Testis (tissue), 2 donors: ENCODE measurements at regions not wholly inside any gene's neighbourhood (a gene's known extent, or its start where the extent isn't known, plus 50 kb on each side); places are given as distances from the start of the nearest gene placed in this dataset.

Source experiments
- DNase-seq: peaks from one replicate; pipeline ENCODE4 v3.0.0-alpha.2; 2019
- H3K27ac ChIP-seq, 2 donors: fragments of 200-600 bp; sonication (generic); one replicate each; pipeline ENCODE4 v1.5.1; 2019
- H3K27me3 ChIP-seq: fragments of 200-600 bp; sonication (generic); one replicate; pipeline ENCODE4 v1.5.1; 2019
- H3K36me3 ChIP-seq: fragments of 200-600 bp; sonication (generic); one replicate; pipeline ENCODE4 v1.5.1; 2017; ENCODE audit warnings: low read depth; ENCODE audit errors: missing control alignments
- H3K4me1 ChIP-seq: fragments of 200-600 bp; sonication (generic); one replicate; pipeline ENCODE4 v1.5.1; 2019
- H3K4me3 ChIP-seq, 2 donors: fragments of 200-600 bp; sonication (generic); one replicate each; pipeline ENCODE4 v1.5.1; 2017 to 2019
- H3K9me3 ChIP-seq: fragments of 200-600 bp; sonication (generic); one replicate; pipeline ENCODE4 v1.5.1; 2017
- POLR2A ChIP-seq: fragments of 450-650 bp; IDR thresholded peaks from one replicate; pipeline ENCODE4 v1.6.1; 2017; ENCODE audit warnings: antibody characterized with exemption, mild to moderate bottlenecking, moderate library complexity
- whole genome bisulfite sequencing, 2 donors: methylation state at CpG; one replicate each; pipeline ENCODE4 v1.1.5; 2018; 5-methylcytosine and 5-hydroxymethylcytosine counted together
- intact Hi-C: fragments of 100-400 bp; cut with DNase I; formaldehyde crosslinking; loops from one replicate; pipeline ENCODE4 v1.15.1; 2023; ENCODE audit warnings: low total_unique reads
- TF ChIP-seq, protein P1 (sequence below), 3 experiments: fragments of 450-650 bp in 2 of 3; fragments of 200-600 bp in 1 of 3; sonication (generic) in 1 of 3; IDR thresholded peaks; one replicate each; pipeline ENCODE4 v1.5.1; 2016 to 2019; ENCODE audit warnings: antibody characterized with exemption in 3 of 3, mild to moderate bottlenecking in 2 of 3, moderate library complexity in 1 of 3

DNA sequence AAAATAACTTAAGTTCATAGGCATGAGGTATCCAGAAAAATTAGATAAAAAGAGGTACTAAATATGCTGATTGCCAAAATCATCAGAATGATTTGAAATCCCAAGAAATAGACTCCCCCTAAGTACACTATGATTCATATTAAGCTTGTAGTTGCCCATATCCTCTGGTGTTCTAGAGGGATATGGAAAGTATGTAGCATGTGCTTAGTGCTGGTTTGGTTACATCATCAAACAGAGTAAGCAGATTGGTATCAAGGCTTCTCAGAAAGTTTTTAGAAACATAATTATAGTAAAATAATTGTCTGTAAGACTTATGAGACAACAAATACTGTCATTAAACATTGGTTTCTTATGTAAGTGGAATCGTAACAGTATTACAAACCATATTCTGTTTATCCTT is 166.4 kb downstream of the FAXC start:
- H3K27ac ChIP-seq = no peak overlapping the region
- no peak for DNase-seq
- intact Hi-C loops = no loop called here
- WGBS, 2 donors = 81 to 93% methylated on average over 1 of the region's 1 CpG
- H3K4me1 ChIP-seq = no peaks in the 10 kb centered on the region
- H3K9me3 ChIP-seq = no peaks in the 10 kb centered on the region
- H3K36me3 ChIP-seq = no peaks in the 10 kb centered on the region
- no peaks in the 10 kb centered on the region for H3K27me3 ChIP-seq
- H3K4me3 ChIP-seq = no peak overlapping the region
- TF ChIP-seq, protein P1, sequence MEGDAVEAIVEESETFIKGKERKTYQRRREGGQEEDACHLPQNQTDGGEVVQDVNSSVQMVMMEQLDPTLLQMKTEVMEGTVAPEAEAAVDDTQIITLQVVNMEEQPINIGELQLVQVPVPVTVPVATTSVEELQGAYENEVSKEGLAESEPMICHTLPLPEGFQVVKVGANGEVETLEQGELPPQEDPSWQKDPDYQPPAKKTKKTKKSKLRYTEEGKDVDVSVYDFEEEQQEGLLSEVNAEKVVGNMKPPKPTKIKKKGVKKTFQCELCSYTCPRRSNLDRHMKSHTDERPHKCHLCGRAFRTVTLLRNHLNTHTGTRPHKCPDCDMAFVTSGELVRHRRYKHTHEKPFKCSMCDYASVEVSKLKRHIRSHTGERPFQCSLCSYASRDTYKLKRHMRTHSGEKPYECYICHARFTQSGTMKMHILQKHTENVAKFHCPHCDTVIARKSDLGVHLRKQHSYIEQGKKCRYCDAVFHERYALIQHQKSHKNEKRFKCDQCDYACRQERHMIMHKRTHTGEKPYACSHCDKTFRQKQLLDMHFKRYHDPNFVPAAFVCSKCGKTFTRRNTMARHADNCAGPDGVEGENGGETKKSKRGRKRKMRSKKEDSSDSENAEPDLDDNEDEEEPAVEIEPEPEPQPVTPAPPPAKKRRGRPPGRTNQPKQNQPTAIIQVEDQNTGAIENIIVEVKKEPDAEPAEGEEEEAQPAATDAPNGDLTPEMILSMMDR (IDR thresholded peaks at IDR 0.05) = no peak
- no peak for TF ChIP-seq POLR2A

DNA sequence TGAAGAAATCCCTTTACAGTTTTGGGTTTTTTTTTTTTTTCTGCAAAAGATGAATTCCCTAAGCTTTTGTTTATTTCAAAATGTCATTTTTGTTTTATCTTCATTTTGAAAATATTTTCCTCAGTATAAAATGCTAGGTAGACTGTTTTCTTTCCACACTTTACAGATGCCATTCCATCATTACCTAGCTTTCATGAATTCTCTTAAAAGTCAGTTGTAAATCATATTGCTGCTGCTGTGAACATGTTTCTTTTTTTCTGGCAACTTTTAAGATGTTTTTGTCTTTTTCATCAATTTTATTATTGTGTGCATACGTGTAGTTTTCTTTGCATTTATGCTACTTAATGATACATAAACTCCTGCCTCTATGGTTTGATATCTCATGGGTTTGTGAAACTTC is 168.3 kb downstream of the FAXC start:
- no peaks in the 10 kb centered on the region for H3K27me3 ChIP-seq
- 69 to 86% methylated on average over 1 of the region's 1 CpG for WGBS, 2 donors
- TF ChIP-seq, protein P1 (IDR thresholded peaks at IDR 0.05) = no peak
- TF ChIP-seq POLR2A = no peak
- no peaks in the 10 kb centered on the region for H3K4me1 ChIP-seq
- no peaks in the 10 kb centered on the region for H3K9me3 ChIP-seq
- intact Hi-C loops = no loop called here
- no peaks in the 10 kb centered on the region for H3K36me3 ChIP-seq
- H3K27ac ChIP-seq = no peak overlapping the region
- DNase-seq = no peak
- no peak overlapping the region for H3K4me3 ChIP-seq

DNA sequence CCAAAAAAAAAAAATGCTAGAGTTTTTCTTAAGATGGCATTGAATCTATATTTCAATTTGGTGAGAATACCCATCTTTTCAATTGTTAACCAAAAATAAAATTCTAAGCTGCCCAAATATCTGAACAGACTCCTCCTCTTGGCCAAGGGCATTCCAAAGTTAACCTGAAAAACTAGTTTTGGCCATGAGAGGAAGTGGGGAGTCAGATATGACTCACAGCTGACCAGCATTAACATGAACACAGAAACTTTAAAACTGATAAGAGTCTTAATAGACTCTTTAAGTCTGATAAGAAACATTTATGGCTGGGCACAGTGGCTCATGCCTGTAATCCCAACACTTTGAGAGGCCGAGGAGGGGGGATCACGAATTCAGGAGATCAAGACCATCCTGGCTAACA is 171.3 kb downstream of the FAXC start:
- no peaks in the 10 kb centered on the region for H3K9me3 ChIP-seq
- no peak for DNase-seq
- no peak overlapping the region for H3K27ac ChIP-seq
- 56 to 87% methylated on average over 2 of the region's 2 CpGs for WGBS, 2 donors
- intact Hi-C loops = no loop called here
- no peaks in the 10 kb centered on the region for H3K27me3 ChIP-seq
- H3K36me3 ChIP-seq = no peaks in the 10 kb centered on the region
- TF ChIP-seq, protein P1 (IDR thresholded peaks at IDR 0.05) = no peak
- TF ChIP-seq POLR2A = no peak
- no peak overlapping the region for H3K4me3 ChIP-seq
- no peaks in the 10 kb centered on the region for H3K4me1 ChIP-seq

DNA sequence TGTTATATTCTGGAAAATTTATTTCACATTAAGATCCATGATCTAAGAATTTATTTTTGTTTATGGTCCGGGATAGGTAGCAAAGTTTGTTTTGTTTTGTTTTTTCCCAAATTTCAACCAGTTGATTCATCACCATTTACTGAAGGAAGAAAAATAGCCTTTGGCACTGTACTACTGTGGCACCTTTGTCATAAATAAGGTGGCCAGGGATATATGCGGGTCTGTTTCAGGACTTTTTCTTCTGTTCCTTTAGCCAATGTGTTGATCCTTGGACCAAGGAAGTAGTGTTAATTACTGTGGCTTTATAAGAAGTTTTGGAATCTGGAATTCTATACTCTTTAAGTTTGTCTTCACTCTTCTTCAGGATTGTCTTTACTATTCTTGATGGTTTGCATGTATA is 171.7 kb downstream of the FAXC start:
- no peaks in the 10 kb centered on the region for H3K36me3 ChIP-seq
- TF ChIP-seq, protein P1 (IDR thresholded peaks at IDR 0.05) = no peak
- no peak for TF ChIP-seq POLR2A
- no peak overlapping the region for H3K27ac ChIP-seq
- DNase-seq = no peak
- H3K9me3 ChIP-seq = no peaks in the 10 kb centered on the region
- H3K27me3 ChIP-seq = no peaks in the 10 kb centered on the region
- no peaks in the 10 kb centered on the region for H3K4me1 ChIP-seq
- no peak overlapping the region for H3K4me3 ChIP-seq
- WGBS, 2 donors = 90 to 96% methylated on average over 2 of the region's 2 CpGs
- intact Hi-C loops = no loop called here

DNA sequence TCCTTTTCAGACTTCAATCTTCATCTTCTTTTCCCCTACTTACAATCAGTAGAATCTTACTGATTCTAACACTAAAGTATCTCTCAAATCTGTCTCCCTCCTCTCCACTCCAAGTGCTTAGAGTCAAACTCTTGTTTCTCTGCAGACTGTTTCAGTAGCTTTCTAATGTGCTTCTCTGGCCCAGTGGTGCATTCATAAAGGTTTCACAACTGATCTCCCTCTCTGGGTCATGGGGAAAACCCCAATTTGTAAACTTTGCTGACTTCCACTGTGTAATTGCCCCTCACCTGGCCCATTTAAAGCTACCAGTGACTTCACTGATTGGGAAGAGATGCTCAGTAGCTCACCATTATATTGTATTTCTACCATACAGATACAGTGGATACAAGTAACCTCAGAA is 183.6 kb downstream of the FAXC start:
- Histone ChIP-seq H3K4me3 (no peak overlapping the region), H3K36me3 (no peaks in the 10 kb centered on the region), H3K4me1 (no peaks in the 10 kb centered on the region), H3K9me3 (no peaks in the 10 kb centered on the region), H3K27me3 (no peaks in the 10 kb centered on the region), H3K27ac (no peak overlapping the region)
- DNase-seq = no peak
- TF ChIP-seq POLR2A = no peak
- TF ChIP-seq, protein P1 (IDR thresholded peaks at IDR 0.05) = no peak
- intact Hi-C loops = no loop called here
